ENCODE measurements at regions not wholly inside any gene's neighbourhood (a gene's known extent, or its start where the extent isn't known, plus 50 kb on each side); places are given as distances from the start of the nearest gene placed in this dataset.

DNA sequence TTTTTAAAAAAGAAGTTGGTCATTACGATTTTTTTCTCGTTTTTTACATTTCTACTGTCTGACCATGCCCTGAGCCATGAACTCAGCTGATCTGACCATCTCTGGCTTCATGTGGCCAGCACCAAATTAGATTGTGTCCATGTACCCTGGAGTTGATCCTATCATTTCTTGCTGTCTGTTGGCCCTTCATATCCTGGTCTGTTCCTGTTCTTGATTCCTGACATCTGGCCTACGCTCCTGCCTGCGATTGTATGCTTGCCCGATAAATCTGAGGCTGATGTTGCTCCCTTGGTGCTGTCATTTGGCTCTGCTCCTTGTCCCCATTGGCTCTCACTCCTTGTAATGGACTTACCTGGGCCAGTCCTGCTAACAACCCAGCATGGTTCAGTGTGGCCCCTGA is 89.8 kb upstream of the IGSF10 start:
- 92% methylated on average over 5 of the region's 5 CpGs; no CpG with 5 or more reads in 1 of the 2 experiments for WGBS, 2 experiments (ENCODE audit: extremely low coverage in 1 of 2, insufficient coverage in 1 of 2, insufficient read length in 1 of 2, insufficient replicate concordance in 2 of 2, low coverage in 1 of 2, low lambda C conversion rate in 2 of 2, missing lambda C conversion rate in 1 of 2)
- Histone ChIP-seq H3K56ac (replicated peaks; ENCODE audit: insufficient read length, low read depth, low read length) (no peak overlapping the region), H4K91ac (replicated peaks; ENCODE audit: insufficient read length, low read length) (no peak overlapping the region), H3K4me3 (ENCODE audit: extremely low read depth in 1 of 4, insufficient read depth in 2 of 4, low read depth in 3 of 4, low read length in 4 of 4) (no peak overlapping the region), H2AK5ac (ENCODE audit: low read depth, low read length) (no peak overlapping the region), H3K27me3 (replicated peaks in 1 of 4; ENCODE audit: control insufficient read depth in 3 of 4, extremely low read depth in 1 of 4, insufficient read depth in 3 of 4, low read length in 3 of 4) (no peaks in the 10 kb centered on the region), H3K18ac (ENCODE audit: extremely low read depth, low read length) (peak overlapping the region; percentile 38; the same call in 1 of the 2 replicates), H2BK15ac (ENCODE audit: low read length) (no peak overlapping the region), H2AFZ (ENCODE audit: low read length) (0 out of 2 replicates have a peak overlapping the region, but pooled peaks have one; percentile 33), H2BK20ac (ENCODE audit: low read length) (no peak overlapping the region), H2BK5ac (ENCODE audit: low read depth, low read length) (no peak overlapping the region; the same call in 1 of the 2 replicates), H3K79me2 (ENCODE audit: control insufficient read depth in 1 of 2, insufficient read depth in 2 of 2, low read length in 2 of 2) (no peaks in the 10 kb centered on the region), H3K4me1 (replicated peaks in 1 of 4; ENCODE audit: control insufficient read depth in 3 of 4, insufficient read depth in 4 of 4, low read length in 3 of 4) (0 out of 7 replicates have a peak, but pooled peaks cover 0 to 2% (median 0%) of the 10 kb centered on the region in 4 experiments), H3K23ac (ENCODE audit: insufficient read length) (no peak overlapping the region), H3K4me2 (ENCODE audit: insufficient read depth in 1 of 2, low read depth in 2 of 2, low read length in 2 of 2) (no peak overlapping the region), H4K8ac (ENCODE audit: extremely low read depth, insufficient read depth, low read length) (no peak overlapping the region), H3K9me3 (ENCODE audit: insufficient read depth in 2 of 2, low read depth in 1 of 2, low read length in 1 of 2) (no peaks in the 10 kb centered on the region), H3K27ac (ENCODE audit: low read depth, low read length) (no peak overlapping the region), H3K9ac (replicated peaks in 1 of 4; ENCODE audit: extremely low read depth in 1 of 4, low read depth in 3 of 4, low read length in 3 of 4) (no peak overlapping the region), H3K4ac (replicated peaks; ENCODE audit: insufficient read length, low read depth, low read length) (no peak overlapping the region), H3K36me3 (ENCODE audit: control insufficient read depth in 2 of 4, insufficient read depth in 4 of 4, low read length in 3 of 4) (no peaks in the 10 kb centered on the region), H3K23me2 (ENCODE audit: low read depth, low read length) (no peaks in the 10 kb centered on the region), H3K79me1 (ENCODE audit: low read depth, low read length) (no peaks in the 10 kb centered on the region), H2BK120ac (replicated peaks; ENCODE audit: low read depth, low read length) (no peak overlapping the region), H4K5ac (ENCODE audit: insufficient read length, low read depth, low read length) (no peak overlapping the region), H3K14ac (ENCODE audit: insufficient read length) (no peak overlapping the region), H4K20me1 (replicated peaks in 1 of 2; ENCODE audit: control insufficient read depth in 1 of 2, insufficient read depth in 2 of 2, low read length in 2 of 2) (no peaks in the 10 kb centered on the region), H2BK12ac (ENCODE audit: low read depth, low read length) (no peak overlapping the region)
- POLR2A ChIA-PET (ENCODE audit: partially characterized antibody), result no interaction called here
- no peak for DNase-seq (ENCODE audit: low read depth in 1 of 2, low spot score in 2 of 2)
- no peak for FAIRE-seq
- CTCF ChIA-PET (ENCODE audit: partially characterized antibody), result no interaction called here
- no peak for TF ChIP-seq FOSL1 (IDR thresholded peaks at IDR 0.05; ENCODE audit: insufficient read depth, low read depth, low read length)
- TF ChIP-seq CBX8 (IDR thresholded peaks at IDR 0.05; ENCODE audit: borderline replicate concordance, low read depth, low read length), result no peak
- no peak for TF ChIP-seq HDAC6 (IDR thresholded peaks at IDR 0.05; ENCODE audit: low read depth, low read length)
- TF ChIP-seq, protein P1, sequence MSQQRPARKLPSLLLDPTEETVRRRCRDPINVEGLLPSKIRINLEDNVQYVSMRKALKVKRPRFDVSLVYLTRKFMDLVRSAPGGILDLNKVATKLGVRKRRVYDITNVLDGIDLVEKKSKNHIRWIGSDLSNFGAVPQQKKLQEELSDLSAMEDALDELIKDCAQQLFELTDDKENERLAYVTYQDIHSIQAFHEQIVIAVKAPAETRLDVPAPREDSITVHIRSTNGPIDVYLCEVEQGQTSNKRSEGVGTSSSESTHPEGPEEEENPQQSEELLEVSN (IDR thresholded peaks at IDR 0.05), result no peak
- TF ChIP-seq KDM4A (IDR thresholded peaks at IDR 0.05; ENCODE audit: low read depth, low read length, severe bottlenecking), result no peak
- TF ChIP-seq CBX5 (IDR thresholded peaks at IDR 0.05; ENCODE audit: low read depth, low read length), result no peak
- no peak for TF ChIP-seq POU5F1 (IDR thresholded peaks at IDR 0.05; ENCODE audit: low read depth, low read length)
- TF ChIP-seq SUZ12 (IDR thresholded peaks at IDR 0.05; ENCODE audit: low read length), result no peak
- TF ChIP-seq NRF1 (IDR thresholded peaks at IDR 0.05; ENCODE audit: low read depth, low read length), result no peak
- TF ChIP-seq RAD21 (IDR thresholded peaks at IDR 0.05 in 1 of 2, conservative IDR thresholded peaks at IDR 0.05 in 1 of 2; ENCODE audit: low read depth in 2 of 2, low read length in 2 of 2), result no peak
- no peak for TF ChIP-seq HDAC2 (IDR thresholded peaks at IDR 0.05; ENCODE audit: borderline replicate concordance in 1 of 2, low read depth in 2 of 2, low read length in 2 of 2)
- TF ChIP-seq BACH1 (IDR thresholded peaks at IDR 0.05; ENCODE audit: low read length), result no peak
- no peak for TF ChIP-seq EP300 (IDR thresholded peaks at IDR 0.05; ENCODE audit: borderline replicate concordance in 1 of 2, low read depth in 2 of 2, low read length in 2 of 2)
